ENCODE measurements at regions not wholly inside any gene's neighbourhood (a gene's known extent, or its start where the extent isn't known, plus 50 kb on each side); places are given as distances from the start of the nearest gene placed in this dataset.

GRCh38 chr2:176784633-176785200, 427.9 kb upstream of the HNRNPA3 start:
- intact Hi-C loops (cut with micrococcal nuclease; ENCODE audit: unreplicated experiment) = no loop called here
- no TSS peak for BruUV-seq (replicated peaks)
- peaks cover 27% of the 10 kb centered on the region for H3K27me3 Mint-ChIP-seq (ENCODE audit: unreplicated experiment)

GRCh38 chr2:176789751-176790150, 422.8 kb upstream of the HNRNPA3 start:
- Mint-ChIP-seq H3K27ac (ENCODE audit: unreplicated experiment) (no peak overlapping the region), H3K4me1 (ENCODE audit: low read depth, unreplicated experiment) (peaks cover 6% of the 10 kb centered on the region), H3K27me3 (ENCODE audit: unreplicated experiment) (peaks cover 36% of the 10 kb centered on the region), H3K9me3 (ENCODE audit: low read depth, unreplicated experiment) (no peaks in the 10 kb centered on the region), H3K36me3 (ENCODE audit: insufficient read depth, unreplicated experiment) (no peaks in the 10 kb centered on the region), H3K4me3 (ENCODE audit: low read depth, unreplicated experiment) (no peak overlapping the region)
- CTCF ChIA-PET = interaction anchor here (0.6 kb wide), 1 partner anchor 15 kb away, joined by 6 read pairs; no protein-coding TSS in a partner anchor
- intact Hi-C loops (cut with micrococcal nuclease; ENCODE audit: unreplicated experiment) = no loop called here
- no peak for TF ChIP-seq CTCF (IDR thresholded peaks at IDR 0.05; ENCODE audit: unreplicated experiment)
- no peak for DNase-seq
- no TSS peak for BruUV-seq (replicated peaks)

More at GRCh38 chr2:176784633-176785200, 427.9 kb upstream of the HNRNPA3 start:
- no peaks in the 10 kb centered on the region for H3K36me3 Mint-ChIP-seq (ENCODE audit: insufficient read depth, unreplicated experiment)
- peaks cover 4% of the 10 kb centered on the region for H3K9me3 Mint-ChIP-seq (ENCODE audit: low read depth, unreplicated experiment)
- no peak for TF ChIP-seq CTCF (IDR thresholded peaks at IDR 0.05; ENCODE audit: unreplicated experiment)
- DNase-seq = no peak
- no peak overlapping the region for H3K4me3 Mint-ChIP-seq (ENCODE audit: low read depth, unreplicated experiment)
- CTCF ChIA-PET = no interaction called here
- no peaks in the 10 kb centered on the region for H3K4me1 Mint-ChIP-seq (ENCODE audit: low read depth, unreplicated experiment)
- H3K27ac Mint-ChIP-seq (ENCODE audit: unreplicated experiment) = no peak overlapping the region

- CTCF ChIA-PET = no interaction called here
- peaks cover 10% of the 10 kb centered on the region for H3K4me1 Mint-ChIP-seq (ENCODE audit: low read depth, unreplicated experiment)
- no peak for DNase-seq
- peaks cover 31% of the 10 kb centered on the region for H3K27me3 Mint-ChIP-seq (ENCODE audit: unreplicated experiment)
- no peaks in the 10 kb centered on the region for H3K9me3 Mint-ChIP-seq (ENCODE audit: low read depth, unreplicated experiment)
- no TSS peak for BruUV-seq (replicated peaks)
- no peak overlapping the region for H3K4me3 Mint-ChIP-seq (ENCODE audit: low read depth, unreplicated experiment)
- H3K27ac Mint-ChIP-seq (ENCODE audit: unreplicated experiment) = no peak overlapping the region
- intact Hi-C loops (cut with micrococcal nuclease; ENCODE audit: unreplicated experiment) = no loop called here
- TF ChIP-seq CTCF (IDR thresholded peaks at IDR 0.05; ENCODE audit: unreplicated experiment) = no peak
- H3K36me3 Mint-ChIP-seq (ENCODE audit: insufficient read depth, unreplicated experiment) = no peaks in the 10 kb centered on the region
Observed at GRCh38 chr2:176790468-176790867, 422.1 kb upstream of the HNRNPA3 start.

GRCh38 chr2:176793792-176794191, 418.8 kb upstream of the HNRNPA3 start:
- CTCF ChIA-PET = interaction anchor here (0.8 kb wide), 1 partner anchor 14 kb away, joined by 3 read pairs; no protein-coding TSS in a partner anchor
- Mint-ChIP-seq H3K36me3 (ENCODE audit: insufficient read depth, unreplicated experiment) (no peaks in the 10 kb centered on the region), H3K4me3 (ENCODE audit: low read depth, unreplicated experiment) (no peak overlapping the region)

More at GRCh38 chr2:176793792-176794191, 418.8 kb upstream of the HNRNPA3 start:
- H3K9me3 Mint-ChIP-seq (ENCODE audit: low read depth, unreplicated experiment) = no peaks in the 10 kb centered on the region
- DNase-seq = no peak
- no peak overlapping the region for H3K27ac Mint-ChIP-seq (ENCODE audit: unreplicated experiment)
- intact Hi-C loops (cut with micrococcal nuclease; ENCODE audit: unreplicated experiment) = no loop called here
- H3K4me1 Mint-ChIP-seq (ENCODE audit: low read depth, unreplicated experiment) = peaks cover 10% of the 10 kb centered on the region
- TF ChIP-seq CTCF (IDR thresholded peaks at IDR 0.05; ENCODE audit: unreplicated experiment) = no peak
- H3K27me3 Mint-ChIP-seq (ENCODE audit: unreplicated experiment) = peaks cover 32% of the 10 kb centered on the region
- BruUV-seq (replicated peaks) = no TSS peak

Measured in Calu3 (cell line).